SK-N-SH treated with all-trans-retinoic acid at 6 μM for 48 hours (cell line): ENCODE measurements at regions not wholly inside any gene's neighbourhood (a gene's known extent, or its start where the extent isn't known, plus 50 kb on each side); places are given as distances from the start of the nearest gene placed in this dataset.

ENCODE experiments used
- ATAC-seq: fragments of 200-7000 bp; cut with Tn5 transposase; 3 replicates; pipeline ENCODE4 v1.9.1; 2020; ENCODE audit warnings: mild to moderate bottlenecking, moderate library complexity
- ARNTL ChIP-seq: fragments of 450-650 bp; formaldehyde crosslinking; IDR thresholded peaks from 2 replicates; pipeline ENCODE4 v1.5.0; 2020; ENCODE audit warnings: low read depth, mild to moderate bottlenecking, moderate library complexity, borderline replicate concordance
- BACH2 ChIP-seq: fragments of 250-450 bp; sonication (Bioruptor Pico); IDR thresholded peaks from 2 replicates; pipeline ENCODE4 v1.9.0; 2021; ENCODE audit warnings: mild to moderate bottlenecking, borderline replicate concordance
- CREB5 ChIP-seq: fragments of 250-450 bp; sonication (Bioruptor Pico); IDR thresholded peaks from 2 replicates; pipeline ENCODE4 v1.5.1; 2020; ENCODE audit warnings: low read depth, mild to moderate bottlenecking, moderate library complexity
- CSDC2 ChIP-seq: fragments of 250-450 bp; sonication (Bioruptor Pico); IDR thresholded peaks from 2 replicates; pipeline ENCODE4 v1.5.0; 2020; ENCODE audit warnings: mild to moderate bottlenecking, moderate library complexity
- ESRRG ChIP-seq: fragments of 250-450 bp; sonication (Bioruptor Pico); IDR thresholded peaks from 2 replicates; pipeline ENCODE4 v1.6.1; 2021; ENCODE audit warnings: mild to moderate bottlenecking
- GLIS3 ChIP-seq: fragments of 250-450 bp; sonication (Bioruptor Pico); IDR thresholded peaks from 2 replicates; pipeline ENCODE4 v1.5.0; 2020; ENCODE audit warnings: mild to moderate bottlenecking, moderate library complexity
- ISL1 ChIP-seq: fragments of 250-450 bp; sonication (Bioruptor Pico); IDR thresholded peaks from 2 replicates; pipeline ENCODE4 v2.1.2; 2022; ENCODE audit warnings: mild to moderate bottlenecking, moderate library complexity
- OSR1 ChIP-seq: fragments of 250-450 bp; sonication (Bioruptor Pico); IDR thresholded peaks from 2 replicates; pipeline ENCODE4 v1.8.0; 2022; ENCODE audit warnings: moderate library complexity, mild to moderate bottlenecking, inconsistent platforms
- PPARA ChIP-seq: fragments of 250-450 bp; sonication (Bioruptor Pico); IDR thresholded peaks from 2 replicates; pipeline ENCODE4 v1.5.0; 2020; ENCODE audit warnings: mild to moderate bottlenecking, borderline replicate concordance
- RARB ChIP-seq: fragments of 250-450 bp; sonication (Bioruptor Pico); IDR thresholded peaks from 2 replicates; pipeline ENCODE4 v1.8.0; 2021; ENCODE audit warnings: mild to moderate bottlenecking, moderate library complexity
- TCF4 ChIP-seq: fragments of 250-450 bp; sonication (Bioruptor Pico); IDR thresholded peaks from 2 replicates; pipeline ENCODE4 v1.8.0; 2021; ENCODE audit warnings: mild to moderate bottlenecking, moderate library complexity, borderline replicate concordance
- TOX ChIP-seq: fragments of 250-450 bp; sonication (Bioruptor Pico); IDR thresholded peaks from 2 replicates; pipeline ENCODE4 v1.8.0; 2021; ENCODE audit warnings: mild to moderate bottlenecking, moderate library complexity, borderline replicate concordance
- TSHZ2 ChIP-seq: fragments of 250-450 bp; sonication (Bioruptor Pico); IDR thresholded peaks from 2 replicates; pipeline ENCODE4 v1.5.0; 2020; ENCODE audit warnings: mild to moderate bottlenecking, moderate library complexity
- ZC3H10 ChIP-seq: fragments of 250-450 bp; sonication (Bioruptor Pico); IDR thresholded peaks from 2 replicates; pipeline ENCODE4 v1.5.1; 2021; ENCODE audit warnings: mild to moderate bottlenecking, moderate library complexity
- ZFP3 ChIP-seq: fragments of 250-450 bp; sonication (Bioruptor Pico); IDR thresholded peaks from 2 replicates; pipeline ENCODE4 v1.5.0; 2020; ENCODE audit warnings: mild to moderate bottlenecking, moderate library complexity
- ZFP30 ChIP-seq: fragments of 450-650 bp; formaldehyde crosslinking; IDR thresholded peaks from 2 replicates; pipeline ENCODE4 v1.5.0; 2022; ENCODE audit warnings: mild to moderate bottlenecking, moderate library complexity
- ZNF565 ChIP-seq: fragments of 450-650 bp; formaldehyde crosslinking; conservative IDR thresholded peaks from 2 replicates; pipeline ENCODE4 v1.5.0; 2020; ENCODE audit warnings: low read depth, mild to moderate bottlenecking, moderate library complexity
- ZNF70 ChIP-seq: fragments of 450-650 bp; formaldehyde crosslinking; IDR thresholded peaks from 2 replicates; pipeline ENCODE4 v1.5.0; 2020; ENCODE audit warnings: mild to moderate bottlenecking, moderate library complexity
- ZNF8 ChIP-seq: fragments of 450-650 bp; formaldehyde crosslinking; IDR thresholded peaks from 2 replicates; pipeline ENCODE4 v1.5.0; 2020; ENCODE audit warnings: mild to moderate bottlenecking, moderate library complexity
- TF ChIP-seq, protein P1 (sequence below): fragments of 250-450 bp; sonication (Bioruptor Pico); IDR thresholded peaks from 2 replicates; pipeline ENCODE4 v1.8.0; 2020; ENCODE audit warnings: mild to moderate bottlenecking, moderate library complexity, borderline replicate concordance
- TF ChIP-seq, protein P2 (sequence below): fragments of 250-450 bp; sonication (Bioruptor Pico); IDR thresholded peaks from 2 replicates; pipeline ENCODE4 v1.5.1; 2021; ENCODE audit warnings: mild to moderate bottlenecking, moderate library complexity

- no peak for ATAC-seq
- TF ChIP-seq CSDC2 (no peak), TCF4 (CRISPR knock-in tag) (no peak), ZC3H10 (no peak)
- TF ChIP-seq, protein P1, sequence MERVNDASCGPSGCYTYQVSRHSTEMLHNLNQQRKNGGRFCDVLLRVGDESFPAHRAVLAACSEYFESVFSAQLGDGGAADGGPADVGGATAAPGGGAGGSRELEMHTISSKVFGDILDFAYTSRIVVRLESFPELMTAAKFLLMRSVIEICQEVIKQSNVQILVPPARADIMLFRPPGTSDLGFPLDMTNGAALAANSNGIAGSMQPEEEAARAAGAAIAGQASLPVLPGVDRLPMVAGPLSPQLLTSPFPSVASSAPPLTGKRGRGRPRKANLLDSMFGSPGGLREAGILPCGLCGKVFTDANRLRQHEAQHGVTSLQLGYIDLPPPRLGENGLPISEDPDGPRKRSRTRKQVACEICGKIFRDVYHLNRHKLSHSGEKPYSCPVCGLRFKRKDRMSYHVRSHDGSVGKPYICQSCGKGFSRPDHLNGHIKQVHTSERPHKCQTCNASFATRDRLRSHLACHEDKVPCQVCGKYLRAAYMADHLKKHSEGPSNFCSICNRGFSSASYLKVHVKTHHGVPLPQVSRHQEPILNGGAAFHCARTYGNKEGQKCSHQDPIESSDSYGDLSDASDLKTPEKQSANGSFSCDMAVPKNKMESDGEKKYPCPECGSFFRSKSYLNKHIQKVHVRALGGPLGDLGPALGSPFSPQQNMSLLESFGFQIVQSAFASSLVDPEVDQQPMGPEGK (CRISPR knock-in tag), result no peak
Observed at GRCh38 chr14:98288825-98289224, 983.2 kb downstream of the BCL11B start.

DNA sequence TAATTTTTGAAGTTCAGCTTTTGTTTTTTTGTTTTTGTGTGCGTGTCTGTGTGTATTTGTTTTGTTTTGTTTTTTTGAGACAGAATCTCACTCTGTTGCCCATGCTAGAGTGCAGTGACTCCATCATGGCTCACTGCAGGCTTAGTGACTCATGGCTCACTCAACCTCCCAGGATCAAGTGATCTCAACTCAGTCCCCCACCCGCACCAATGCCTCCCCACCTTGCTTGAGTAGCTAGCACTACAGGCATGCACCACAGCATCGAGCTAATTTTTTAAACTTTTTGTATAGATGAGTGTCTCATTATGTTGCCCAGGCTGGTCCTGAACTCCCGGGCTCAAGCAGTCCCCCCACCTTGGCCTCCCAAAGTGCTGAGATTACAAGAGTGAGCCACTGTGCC, 981.4 kb downstream of the BCL11B start:
- no peak for TF ChIP-seq ZNF70 (CRISPR knock-in tag)
- no peak for TF ChIP-seq ESRRG
- no peak for TF ChIP-seq CSDC2
- no peak for TF ChIP-seq ARNTL (CRISPR knock-in tag)
- no peak for TF ChIP-seq TCF4 (CRISPR knock-in tag)
- TF ChIP-seq RARB (CRISPR knock-in tag), result no peak
- no peak for TF ChIP-seq OSR1 (CRISPR knock-in tag)
- no peak for TF ChIP-seq TOX
- TF ChIP-seq PPARA (CRISPR knock-in tag), result no peak
- no peak for TF ChIP-seq GLIS3
- TF ChIP-seq ISL1 (CRISPR knock-in tag), result no peak
- TF ChIP-seq ZFP3 (CRISPR knock-in tag), result no peak
- TF ChIP-seq BACH2 (CRISPR knock-in tag), result no peak
- TF ChIP-seq TSHZ2 (CRISPR knock-in tag), result no peak
- no peak for TF ChIP-seq ZNF8 (CRISPR knock-in tag)
- TF ChIP-seq, protein P1 (CRISPR knock-in tag), result no peak
- no peak for TF ChIP-seq ZFP30 (CRISPR knock-in tag)

DNA sequence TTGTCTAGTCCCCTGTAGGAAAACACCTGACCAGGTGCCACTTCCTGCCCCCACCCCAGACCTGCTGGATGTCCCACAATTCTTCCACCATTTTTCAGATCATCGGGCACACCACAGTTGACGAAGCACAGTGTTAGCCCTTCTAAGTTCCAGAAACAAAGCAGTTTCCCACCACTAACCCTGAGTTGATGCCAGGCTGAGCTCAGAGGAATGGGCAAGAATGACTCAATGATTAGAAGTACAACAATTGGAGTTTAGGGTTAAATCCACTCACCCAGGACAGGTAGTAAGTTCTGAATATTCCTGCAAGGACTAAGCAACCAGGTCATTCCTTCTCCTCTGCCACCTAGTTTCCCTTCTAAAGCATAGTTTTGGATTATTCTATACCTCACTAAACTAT, 979.8 kb downstream of the BCL11B start:
- no peak for ATAC-seq
- TF ChIP-seq ZFP3 (CRISPR knock-in tag) (no peak), ISL1 (CRISPR knock-in tag) (no peak), ESRRG (no peak), TOX (no peak), ZNF70 (CRISPR knock-in tag) (no peak), ZNF565 (CRISPR knock-in tag) (no peak), ARNTL (CRISPR knock-in tag) (no peak), PPARA (CRISPR knock-in tag) (no peak), OSR1 (CRISPR knock-in tag) (no peak), TCF4 (CRISPR knock-in tag) (no peak)
- TF ChIP-seq, protein P1 (CRISPR knock-in tag), result no peak

More for the DNA sequence above, 981.4 kb downstream of the BCL11B start:
- ATAC-seq, result no peak

- TF ChIP-seq, protein P2, sequence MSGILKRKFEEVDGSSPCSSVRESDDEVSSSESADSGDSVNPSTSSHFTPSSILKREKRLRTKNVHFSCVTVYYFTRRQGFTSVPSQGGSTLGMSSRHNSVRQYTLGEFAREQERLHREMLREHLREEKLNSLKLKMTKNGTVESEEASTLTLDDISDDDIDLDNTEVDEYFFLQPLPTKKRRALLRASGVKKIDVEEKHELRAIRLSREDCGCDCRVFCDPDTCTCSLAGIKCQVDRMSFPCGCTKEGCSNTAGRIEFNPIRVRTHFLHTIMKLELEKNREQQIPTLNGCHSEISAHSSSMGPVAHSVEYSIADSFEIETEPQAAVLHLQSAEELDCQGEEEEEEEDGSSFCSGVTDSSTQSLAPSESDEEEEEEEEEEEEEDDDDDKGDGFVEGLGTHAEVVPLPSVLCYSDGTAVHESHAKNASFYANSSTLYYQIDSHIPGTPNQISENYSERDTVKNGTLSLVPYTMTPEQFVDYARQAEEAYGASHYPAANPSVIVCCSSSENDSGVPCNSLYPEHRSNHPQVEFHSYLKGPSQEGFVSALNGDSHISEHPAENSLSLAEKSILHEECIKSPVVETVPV (CRISPR knock-in tag), result no peak
- no peak for TF ChIP-seq ZFP30 (CRISPR knock-in tag)
- TF ChIP-seq BACH2 (CRISPR knock-in tag), result no peak
- TF ChIP-seq TSHZ2 (CRISPR knock-in tag), result no peak
- TF ChIP-seq RARB (CRISPR knock-in tag), result no peak
- TF ChIP-seq CREB5, result no peak
- ATAC-seq, result no peak
Observed at GRCh38 chr14:98293576-98293975, 978.4 kb downstream of the BCL11B start.
